Activated T-helper 2 cell treated with anti-CD3 and anti-CD28 coated beads, Interferon-gamma antibody, Interleukin-2, Interleukin-4, amounts not matched to agents 10 μg/mL and 5 μg/mL and 100 μg/mL, durations not matched to agents 14 hours and 24 hours and 36 hours (primary cell): ENCODE measurements at regions not wholly inside any gene's neighbourhood (a gene's known extent, or its start where the extent isn't known, plus 50 kb on each side); places are given as distances from the start of the nearest gene placed in this dataset.

Experiments used
- DNase-seq: peaks from one replicate; pipeline ENCODE4 v3.0.0; 2021; ENCODE audit warnings: low spot score
- H3K27ac Mint-ChIP-seq: one replicate; pipeline ENCODE4 v1.8.0; 2021; ENCODE audit warnings: mixed read lengths
- H3K27me3 Mint-ChIP-seq: one replicate; pipeline ENCODE4 v1.8.0; 2021; ENCODE audit warnings: low read depth, mixed read lengths
- H3K36me3 Mint-ChIP-seq: one replicate; pipeline ENCODE4 v1.8.0; 2021; ENCODE audit warnings: low read depth, mixed read lengths
- H3K4me1 Mint-ChIP-seq: one replicate; pipeline ENCODE4 v1.8.0; 2021; ENCODE audit warnings: low read depth, mixed read lengths
- H3K4me3 Mint-ChIP-seq: one replicate; pipeline ENCODE4 v1.8.0; 2021; ENCODE audit warnings: low read depth, mild to moderate bottlenecking, moderate library complexity, mixed read lengths
- H3K9me3 Mint-ChIP-seq: one replicate; pipeline ENCODE4 v1.8.0; 2021; ENCODE audit warnings: mixed read lengths
- intact Hi-C: fragments of 100-400 bp; cut with micrococcal nuclease; formaldehyde crosslinking; loops from one replicate; pipeline ENCODE4 v1.15.1; 2023

DNA sequence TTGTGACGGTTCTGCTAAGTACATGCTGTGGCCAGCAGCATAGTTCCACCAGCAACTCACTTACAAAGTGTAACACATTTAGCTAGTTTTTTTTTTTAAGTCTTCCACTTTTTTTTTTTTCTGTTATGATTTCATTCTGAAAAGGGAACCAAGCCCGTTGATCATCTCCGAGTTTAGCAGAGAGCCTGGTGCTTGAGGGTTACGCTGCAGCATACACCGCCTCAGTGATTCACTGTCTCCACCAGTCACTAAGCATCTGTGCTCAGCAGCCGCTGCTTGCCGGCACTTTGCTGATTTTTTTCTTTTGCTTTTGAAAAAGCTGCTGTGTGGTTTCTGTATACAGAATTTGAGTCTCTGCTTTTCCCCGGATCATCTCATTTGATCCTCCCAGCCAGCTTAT is 194.5 kb upstream of the CDH13 start:
- Mint-ChIP-seq H3K27ac (no peak overlapping the region), H3K4me3 (no peak overlapping the region), H3K9me3 (no peaks in the 10 kb centered on the region), H3K27me3 (no peaks in the 10 kb centered on the region), H3K36me3 (no peaks in the 10 kb centered on the region), H3K4me1 (no peaks in the 10 kb centered on the region)
- intact Hi-C loops = no loop called here
- DNase-seq = no peak

- intact Hi-C loops = no loop called here
- no peak for DNase-seq
- H3K27ac Mint-ChIP-seq = no peak overlapping the region
- H3K4me3 Mint-ChIP-seq = no peak overlapping the region
- no peaks in the 10 kb centered on the region for H3K36me3 Mint-ChIP-seq
- H3K4me1 Mint-ChIP-seq = no peaks in the 10 kb centered on the region
- H3K9me3 Mint-ChIP-seq = no peaks in the 10 kb centered on the region
- H3K27me3 Mint-ChIP-seq = no peaks in the 10 kb centered on the region
Observed at GRCh38 chr16:82425661-82426060, 201.1 kb upstream of the CDH13 start.

GRCh38 chr16:82421851-82422250 is 204.9 kb upstream of the CDH13 start:
- Mint-ChIP-seq H3K4me3 (no peak overlapping the region), H3K27ac (no peak overlapping the region), H3K9me3 (no peaks in the 10 kb centered on the region), H3K4me1 (no peaks in the 10 kb centered on the region), H3K27me3 (no peaks in the 10 kb centered on the region), H3K36me3 (no peaks in the 10 kb centered on the region)
- intact Hi-C loops = no loop called here
- DNase-seq = no peak

- H3K9me3 Mint-ChIP-seq = no peaks in the 10 kb centered on the region
- no peaks in the 10 kb centered on the region for H3K4me1 Mint-ChIP-seq
- no peak overlapping the region for H3K27ac Mint-ChIP-seq
- no peak overlapping the region for H3K4me3 Mint-ChIP-seq
- intact Hi-C loops = no loop called here
- no peaks in the 10 kb centered on the region for H3K27me3 Mint-ChIP-seq
- DNase-seq = no peak
- H3K36me3 Mint-ChIP-seq = no peaks in the 10 kb centered on the region
Observed at GRCh38 chr16:82419332-82419731, 207.4 kb upstream of the CDH13 start.

DNA sequence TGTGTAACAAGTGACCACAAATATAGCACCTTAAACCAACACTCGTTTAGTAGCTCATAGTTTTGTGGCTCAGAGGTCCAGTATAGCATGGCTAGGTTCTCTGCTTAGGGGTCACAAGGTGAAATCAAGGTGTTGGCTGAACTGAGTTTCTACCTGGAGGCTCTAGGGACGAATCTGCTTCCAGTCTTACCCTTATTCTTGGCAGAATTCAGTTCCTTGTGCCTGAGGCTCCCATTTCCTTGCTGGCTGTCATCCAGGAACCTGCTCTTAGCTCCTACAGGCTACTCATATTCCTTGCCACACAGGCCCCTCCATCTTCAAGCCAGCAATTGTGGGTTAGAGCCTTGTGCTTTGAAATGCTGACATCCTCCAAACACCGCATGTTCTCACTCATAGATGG is 212.3 kb upstream of the CDH13 start:
- intact Hi-C loops = no loop called here
- Mint-ChIP-seq H3K27me3 (no peaks in the 10 kb centered on the region), H3K27ac (no peak overlapping the region), H3K9me3 (no peaks in the 10 kb centered on the region), H3K36me3 (no peaks in the 10 kb centered on the region), H3K4me3 (no peak overlapping the region), H3K4me1 (no peaks in the 10 kb centered on the region)
- no peak for DNase-seq

- Mint-ChIP-seq H3K27me3 (no peaks in the 10 kb centered on the region), H3K27ac (no peak overlapping the region)
- intact Hi-C loops = no loop called here
Observed at GRCh38 chr16:82412770-82413169, 214.0 kb upstream of the CDH13 start.

GRCh38 chr16:82405736-82406135 is 221.0 kb upstream of the CDH13 start:
- Mint-ChIP-seq H3K27ac (no peak overlapping the region), H3K4me1 (no peaks in the 10 kb centered on the region), H3K9me3 (no peaks in the 10 kb centered on the region), H3K27me3 (no peaks in the 10 kb centered on the region), H3K4me3 (no peak overlapping the region), H3K36me3 (no peaks in the 10 kb centered on the region)
- intact Hi-C loops = no loop called here
- DNase-seq = no peak

More at GRCh38 chr16:82412770-82413169, 214.0 kb upstream of the CDH13 start:
- DNase-seq = no peak
- Mint-ChIP-seq H3K36me3 (no peaks in the 10 kb centered on the region), H3K9me3 (no peaks in the 10 kb centered on the region), H3K4me3 (no peak overlapping the region), H3K4me1 (no peaks in the 10 kb centered on the region)

GRCh38 chr16:82404586-82405315 is 222.0 kb upstream of the CDH13 start:
- Mint-ChIP-seq H3K4me3 (no peak overlapping the region), H3K4me1 (no peaks in the 10 kb centered on the region), H3K36me3 (no peaks in the 10 kb centered on the region), H3K27ac (no peak overlapping the region), H3K27me3 (no peaks in the 10 kb centered on the region), H3K9me3 (no peaks in the 10 kb centered on the region)
- no peak for DNase-seq
- intact Hi-C loops = no loop called here

DNA sequence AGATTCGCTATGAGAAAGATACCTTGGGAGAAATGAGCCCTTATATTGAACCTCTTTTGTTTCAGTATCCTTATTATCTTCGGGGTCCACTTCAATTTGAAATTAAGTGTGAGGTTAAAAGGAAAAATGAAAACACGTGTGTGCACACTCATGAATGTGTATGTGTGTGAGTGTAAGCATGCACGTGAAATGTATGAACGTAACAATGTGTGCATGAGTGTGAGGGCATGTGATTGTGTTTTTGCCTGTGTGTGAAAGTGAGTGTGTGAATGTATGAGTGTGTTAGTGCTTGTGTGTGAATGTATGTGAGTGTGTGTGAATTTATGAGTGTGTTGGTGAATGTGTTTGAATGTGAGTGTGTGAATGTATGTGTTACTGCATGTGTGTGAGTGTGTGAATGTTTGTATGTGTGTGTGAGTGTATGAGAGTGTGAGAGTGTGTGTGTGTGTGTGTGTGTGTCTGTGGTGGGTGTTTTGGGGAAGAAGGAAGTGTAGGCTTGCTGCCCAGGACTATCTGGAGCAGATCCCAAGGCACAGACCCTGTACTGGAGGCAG is 224.0 kb upstream of the CDH13 start:
- no peak for DNase-seq
- intact Hi-C loops = no loop called here
- no peaks in the 10 kb centered on the region for H3K9me3 Mint-ChIP-seq
- H3K4me3 Mint-ChIP-seq = no peak overlapping the region
- H3K36me3 Mint-ChIP-seq = no peaks in the 10 kb centered on the region
- H3K4me1 Mint-ChIP-seq = no peaks in the 10 kb centered on the region
- no peak overlapping the region for H3K27ac Mint-ChIP-seq
- peaks cover 5% of the 10 kb centered on the region for H3K27me3 Mint-ChIP-seq

GRCh38 chr16:82400046-82400445 is 226.7 kb upstream of the CDH13 start:
- no peak for DNase-seq
- Mint-ChIP-seq H3K27me3 (peaks cover 5% of the 10 kb centered on the region), H3K9me3 (no peaks in the 10 kb centered on the region), H3K27ac (no peak overlapping the region), H3K4me3 (no peak overlapping the region), H3K36me3 (no peaks in the 10 kb centered on the region), H3K4me1 (no peaks in the 10 kb centered on the region)
- intact Hi-C loops = no loop called here

GRCh38 chr16:82396509-82396908 is 226.5 kb upstream of the MPHOSPH6 start:
- Mint-ChIP-seq H3K4me1 (no peaks in the 10 kb centered on the region), H3K36me3 (no peaks in the 10 kb centered on the region), H3K27me3 (peaks cover 5% of the 10 kb centered on the region), H3K9me3 (no peaks in the 10 kb centered on the region), H3K27ac (no peak overlapping the region), H3K4me3 (no peak overlapping the region)
- intact Hi-C loops = no loop called here
- DNase-seq = no peak

DNA sequence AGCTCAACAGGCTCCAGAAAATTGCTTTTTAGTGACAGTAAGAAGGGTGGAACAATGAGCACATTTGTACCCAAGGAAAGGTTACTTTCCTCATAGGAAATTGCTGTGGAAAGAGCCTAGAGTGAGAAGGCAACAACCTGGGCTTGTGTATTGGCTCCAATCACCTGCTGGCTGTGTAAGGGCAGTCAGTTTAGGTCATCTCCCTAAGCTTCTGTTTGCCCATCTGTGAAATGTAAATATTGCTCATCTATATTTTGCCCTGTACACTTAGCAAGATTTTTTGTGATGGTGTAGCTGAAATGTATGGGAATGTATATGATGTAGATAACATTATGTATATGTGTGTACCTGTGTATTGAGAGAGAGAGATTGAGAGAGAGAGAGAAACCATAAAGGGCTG is 225.2 kb upstream of the MPHOSPH6 start:
- H3K27me3 Mint-ChIP-seq = peaks cover 5% of the 10 kb centered on the region
- H3K36me3 Mint-ChIP-seq = no peaks in the 10 kb centered on the region
- no peak overlapping the region for H3K27ac Mint-ChIP-seq
- no peaks in the 10 kb centered on the region for H3K9me3 Mint-ChIP-seq
- no peak for DNase-seq
- no peaks in the 10 kb centered on the region for H3K4me1 Mint-ChIP-seq
- intact Hi-C loops = no loop called here
- H3K4me3 Mint-ChIP-seq = no peak overlapping the region

- H3K27me3 Mint-ChIP-seq = no peaks in the 10 kb centered on the region
- no peak overlapping the region for H3K27ac Mint-ChIP-seq
- no peak for DNase-seq
- intact Hi-C loops = no loop called here
- H3K4me3 Mint-ChIP-seq = no peak overlapping the region
- no peaks in the 10 kb centered on the region for H3K4me1 Mint-ChIP-seq
- H3K36me3 Mint-ChIP-seq = no peaks in the 10 kb centered on the region
- H3K9me3 Mint-ChIP-seq = no peaks in the 10 kb centered on the region
Observed at GRCh38 chr16:82391690-82392089, 221.7 kb upstream of the MPHOSPH6 start.
